Epithelial cell of esophagus (primary cell): ENCODE measurements at regions not wholly inside any gene's neighbourhood (a gene's known extent, or its start where the extent isn't known, plus 50 kb on each side); places are given as distances from the start of the nearest gene placed in this dataset.
"Not testable (repeated sequence)": the region's sequence is repeated elsewhere in the genome, so short reads cannot be mapped to it uniquely, and the experiment has no call there.

ENCODE experiments used
- DNase-seq: peaks from one replicate; pipeline ENCODE4 v3.0.0; 2010; ENCODE audit warnings: low read depth
- H3K4me3 ChIP-seq: 2 replicates; pipeline ENCODE4 v1.5.1; 2011; ENCODE audit warnings: mild to moderate bottlenecking, low read length, control low read depth
- CTCF ChIP-seq: IDR thresholded peaks from 2 replicates; pipeline ENCODE4 v1.5.1; 2011; ENCODE audit warnings: low read depth, mild to moderate bottlenecking, low read length, control low read depth, inconsistent platforms; ENCODE audit not compliant: insufficient read depth; ENCODE audit errors: missing control alignments

- DNase-seq, result no peak
- H3K4me3 ChIP-seq, result no peak overlapping the region
- no peak for TF ChIP-seq CTCF
Observed at GRCh38 chr7:93028610-93029009, 89.2 kb downstream of the SAMD9 start.

- H3K4me3 ChIP-seq, result no peak overlapping the region
- TF ChIP-seq CTCF, result no peak
- no peak for DNase-seq
Observed at GRCh38 chr7:93027044-93027443, 90.7 kb downstream of the SAMD9 start.

- H3K4me3 ChIP-seq, result no peak overlapping the region
- no peak for TF ChIP-seq CTCF
- DNase-seq, result no peak
Observed at GRCh38 chr7:93026425-93026824, 91.4 kb downstream of the SAMD9 start.

- no peak overlapping the region for H3K4me3 ChIP-seq
- no peak for DNase-seq
- no peak for TF ChIP-seq CTCF
Observed at GRCh38 chr7:93025389-93025788, 92.4 kb downstream of the SAMD9 start.

GRCh38 chr7:93022931-93023478 lies 94.8 kb downstream of the SAMD9 start:
- DNase-seq, H3K4me3 ChIP-seq: not testable (repeated sequence)

GRCh38 chr7:93021748-93022147 lies 96.0 kb downstream of the SAMD9 start:
- TF ChIP-seq CTCF, result no peak
- H3K4me3 ChIP-seq, result no peak overlapping the region
- peak; percentile 16 for DNase-seq

GRCh38 chr7:93018716-93019115 lies 99.1 kb downstream of the SAMD9 start:
- no peak for TF ChIP-seq CTCF
- H3K4me3 ChIP-seq, result no peak overlapping the region
- DNase-seq, result no peak
